ENCODE measurements at regions not wholly inside any gene's neighbourhood (a gene's known extent, or its start where the extent isn't known, plus 50 kb on each side); places are given as distances from the start of the nearest gene placed in this dataset.

GRCh38 chr2:41828052-41828643 lies 219.7 kb upstream of the PKDCC start:
- H3K27me3 ChIP-seq, result peaks cover 31% of the 10 kb centered on the region
- H3K27ac ChIP-seq, result no peak overlapping the region
- no peak overlapping the region for H3K4me3 ChIP-seq (ENCODE audit: low read depth in 1 of 2, low read length in 1 of 2)
- H3K9me3 ChIP-seq, result no peaks in the 10 kb centered on the region
- TF ChIP-seq, protein P1, sequence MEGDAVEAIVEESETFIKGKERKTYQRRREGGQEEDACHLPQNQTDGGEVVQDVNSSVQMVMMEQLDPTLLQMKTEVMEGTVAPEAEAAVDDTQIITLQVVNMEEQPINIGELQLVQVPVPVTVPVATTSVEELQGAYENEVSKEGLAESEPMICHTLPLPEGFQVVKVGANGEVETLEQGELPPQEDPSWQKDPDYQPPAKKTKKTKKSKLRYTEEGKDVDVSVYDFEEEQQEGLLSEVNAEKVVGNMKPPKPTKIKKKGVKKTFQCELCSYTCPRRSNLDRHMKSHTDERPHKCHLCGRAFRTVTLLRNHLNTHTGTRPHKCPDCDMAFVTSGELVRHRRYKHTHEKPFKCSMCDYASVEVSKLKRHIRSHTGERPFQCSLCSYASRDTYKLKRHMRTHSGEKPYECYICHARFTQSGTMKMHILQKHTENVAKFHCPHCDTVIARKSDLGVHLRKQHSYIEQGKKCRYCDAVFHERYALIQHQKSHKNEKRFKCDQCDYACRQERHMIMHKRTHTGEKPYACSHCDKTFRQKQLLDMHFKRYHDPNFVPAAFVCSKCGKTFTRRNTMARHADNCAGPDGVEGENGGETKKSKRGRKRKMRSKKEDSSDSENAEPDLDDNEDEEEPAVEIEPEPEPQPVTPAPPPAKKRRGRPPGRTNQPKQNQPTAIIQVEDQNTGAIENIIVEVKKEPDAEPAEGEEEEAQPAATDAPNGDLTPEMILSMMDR (IDR thresholded peaks at IDR 0.05), result no peak
- no peaks in the 10 kb centered on the region for H3K4me1 ChIP-seq (ENCODE audit: control insufficient read depth in 1 of 2, insufficient read depth in 1 of 2, low read depth in 1 of 2, low read length in 1 of 2)
- no peaks in the 10 kb centered on the region for H3K36me3 ChIP-seq

DNA sequence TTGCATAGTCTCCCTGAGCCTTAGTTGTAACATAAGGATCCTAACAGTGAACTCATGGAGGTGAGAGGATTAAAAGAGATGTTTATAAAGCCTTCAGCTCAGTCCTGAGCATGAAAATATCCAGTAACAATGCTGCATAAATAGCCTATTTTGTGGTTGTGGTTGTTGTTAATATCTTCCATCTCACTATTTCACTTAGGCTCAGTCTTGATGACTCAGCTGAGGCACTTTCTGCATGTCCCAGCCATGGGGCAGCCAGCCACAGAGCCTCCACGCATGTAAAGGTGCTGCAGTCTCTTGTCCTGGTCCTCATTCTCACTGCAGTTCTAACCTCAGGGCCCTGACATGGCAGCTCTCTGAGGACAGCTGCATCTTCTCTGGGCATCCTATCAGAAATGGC lies 218.8 kb upstream of the PKDCC start:
- Histone ChIP-seq H3K9me3 (no peaks in the 10 kb centered on the region), H3K4me1 (ENCODE audit: control insufficient read depth in 1 of 2, insufficient read depth in 1 of 2, low read depth in 1 of 2, low read length in 1 of 2) (no peaks in the 10 kb centered on the region), H3K36me3 (no peaks in the 10 kb centered on the region), H3K4me3 (ENCODE audit: low read depth in 1 of 2, low read length in 1 of 2) (no peak overlapping the region), H3K27me3 (peaks cover 31% of the 10 kb centered on the region), H3K27ac (no peak overlapping the region)
- TF ChIP-seq, protein P1 (IDR thresholded peaks at IDR 0.05), result no peak

- Histone ChIP-seq H3K4me3 (ENCODE audit: low read depth in 1 of 2, low read length in 1 of 2) (no peak overlapping the region), H3K36me3 (no peaks in the 10 kb centered on the region), H3K27ac (no peak overlapping the region), H3K9me3 (no peaks in the 10 kb centered on the region), H3K27me3 (peaks cover 35% of the 10 kb centered on the region), H3K4me1 (ENCODE audit: control insufficient read depth in 1 of 2, insufficient read depth in 1 of 2, low read depth in 1 of 2, low read length in 1 of 2) (no peaks in the 10 kb centered on the region)
- TF ChIP-seq, protein P1 (IDR thresholded peaks at IDR 0.05), result no peak
These were observed 217.2 kb upstream of the PKDCC start for GRCh38 chr2:41830600-41830999.

GRCh38 chr2:41832218-41832617 lies 215.6 kb upstream of the PKDCC start:
- TF ChIP-seq, protein P1 (IDR thresholded peaks at IDR 0.05), result no peak
- Histone ChIP-seq H3K27me3 (peaks cover 42% of the 10 kb centered on the region), H3K27ac (no peak overlapping the region), H3K4me3 (ENCODE audit: low read depth in 1 of 2, low read length in 1 of 2) (no peak overlapping the region), H3K36me3 (no peaks in the 10 kb centered on the region), H3K4me1 (ENCODE audit: control insufficient read depth in 1 of 2, insufficient read depth in 1 of 2, low read depth in 1 of 2, low read length in 1 of 2) (no peaks in the 10 kb centered on the region), H3K9me3 (no peaks in the 10 kb centered on the region)

GRCh38 chr2:41835401-41835800 lies 212.4 kb upstream of the PKDCC start:
- H3K27ac ChIP-seq, result no peak overlapping the region
- no peak overlapping the region for H3K4me3 ChIP-seq (ENCODE audit: low read depth in 1 of 2, low read length in 1 of 2)
- TF ChIP-seq, protein P1 (IDR thresholded peaks at IDR 0.05), result no peak
- no peaks in the 10 kb centered on the region for H3K9me3 ChIP-seq
- peaks cover 48% of the 10 kb centered on the region for H3K27me3 ChIP-seq
- no peaks in the 10 kb centered on the region for H3K36me3 ChIP-seq
- H3K4me1 ChIP-seq (ENCODE audit: control insufficient read depth in 1 of 2, insufficient read depth in 1 of 2, low read depth in 1 of 2, low read length in 1 of 2), result no peaks in the 10 kb centered on the region
